ENCODE measurements at regions not wholly inside any gene's neighbourhood (a gene's known extent, or its start where the extent isn't known, plus 50 kb on each side); places are given as distances from the start of the nearest gene placed in this dataset.

DNA sequence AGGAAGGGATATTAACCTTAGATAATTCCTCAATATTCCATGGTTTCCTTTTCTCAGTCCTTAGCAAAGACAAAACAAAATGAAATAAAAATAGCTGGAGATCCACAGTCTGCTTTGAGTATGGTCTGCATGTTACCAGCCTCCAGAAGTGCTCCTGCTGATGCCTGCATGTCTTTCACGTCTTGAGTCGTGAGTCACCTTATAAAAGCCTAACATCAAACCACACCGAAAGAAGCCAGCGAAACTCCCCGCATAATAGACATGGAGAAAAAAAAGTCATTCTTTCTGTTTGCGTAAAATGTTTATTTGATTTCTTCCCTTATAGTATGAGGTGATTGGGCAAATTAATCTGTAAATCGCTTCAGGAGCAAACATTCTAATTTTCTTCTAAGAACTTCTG, 380.5 kb downstream of the SLCO4C1 start:
- Histone ChIP-seq H2AFZ (ENCODE audit: low read depth, low read length, severe bottlenecking) (no peak overlapping the region), H3K36me3 (ENCODE audit: low read length) (no peaks in the 10 kb centered on the region), H3K9me2 (replicated peaks; ENCODE audit: insufficient read depth, low read length) (no peaks in the 10 kb centered on the region), H3K9me3 (ENCODE audit: insufficient read depth, low read length) (no peaks in the 10 kb centered on the region), H3K4me2 (ENCODE audit: low read depth, low read length, poor library complexity, severe bottlenecking) (no peak overlapping the region), H3K27me3 (ENCODE audit: low read length) (no peaks in the 10 kb centered on the region), H3K4me3 (ENCODE audit: insufficient read depth, low read length, poor library complexity, severe bottlenecking) (no peak overlapping the region), H3K79me2 (ENCODE audit: insufficient read depth, low read length) (no peaks in the 10 kb centered on the region), H3K27ac (ENCODE audit: low read depth, low read length) (no peak overlapping the region), H4K20me1 (ENCODE audit: low read depth, low read length) (no peaks in the 10 kb centered on the region), H3F3A (ENCODE audit: insufficient read depth) (no peaks in the 10 kb centered on the region), H3K9ac (ENCODE audit: low read length) (no peak overlapping the region)
- TF ChIP-seq EZH2phosphoT487 (conservative IDR thresholded peaks at IDR 0.05; ENCODE audit: low read length): no peak
- TF ChIP-seq, protein P1, sequence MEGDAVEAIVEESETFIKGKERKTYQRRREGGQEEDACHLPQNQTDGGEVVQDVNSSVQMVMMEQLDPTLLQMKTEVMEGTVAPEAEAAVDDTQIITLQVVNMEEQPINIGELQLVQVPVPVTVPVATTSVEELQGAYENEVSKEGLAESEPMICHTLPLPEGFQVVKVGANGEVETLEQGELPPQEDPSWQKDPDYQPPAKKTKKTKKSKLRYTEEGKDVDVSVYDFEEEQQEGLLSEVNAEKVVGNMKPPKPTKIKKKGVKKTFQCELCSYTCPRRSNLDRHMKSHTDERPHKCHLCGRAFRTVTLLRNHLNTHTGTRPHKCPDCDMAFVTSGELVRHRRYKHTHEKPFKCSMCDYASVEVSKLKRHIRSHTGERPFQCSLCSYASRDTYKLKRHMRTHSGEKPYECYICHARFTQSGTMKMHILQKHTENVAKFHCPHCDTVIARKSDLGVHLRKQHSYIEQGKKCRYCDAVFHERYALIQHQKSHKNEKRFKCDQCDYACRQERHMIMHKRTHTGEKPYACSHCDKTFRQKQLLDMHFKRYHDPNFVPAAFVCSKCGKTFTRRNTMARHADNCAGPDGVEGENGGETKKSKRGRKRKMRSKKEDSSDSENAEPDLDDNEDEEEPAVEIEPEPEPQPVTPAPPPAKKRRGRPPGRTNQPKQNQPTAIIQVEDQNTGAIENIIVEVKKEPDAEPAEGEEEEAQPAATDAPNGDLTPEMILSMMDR (IDR thresholded peaks at IDR 0.05; ENCODE audit: insufficient read depth, low read length, poor library complexity, severe bottlenecking): no peak

DNA sequence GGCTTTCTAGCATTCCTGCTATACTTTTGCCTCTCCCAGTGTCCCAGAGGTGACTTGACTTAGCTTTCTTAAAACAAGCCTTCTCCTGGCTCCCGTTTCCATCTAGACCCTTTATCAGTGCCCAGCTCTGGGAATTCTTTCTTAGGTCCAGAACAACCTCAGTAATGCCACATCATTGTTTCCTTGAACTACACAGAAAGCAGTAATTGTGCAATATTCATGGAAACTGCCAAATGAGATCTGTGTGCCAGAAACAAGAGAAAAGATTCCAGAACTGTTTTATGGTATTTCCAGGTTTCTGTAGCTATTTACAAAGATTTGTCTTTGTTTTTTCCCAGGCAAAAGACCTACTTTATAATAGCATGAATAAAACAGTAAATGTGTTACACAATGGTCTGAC, 391.3 kb downstream of the SLCO4C1 start:
- Histone ChIP-seq H3F3A (ENCODE audit: insufficient read depth) (no peaks in the 10 kb centered on the region), H3K27me3 (ENCODE audit: low read length) (no peaks in the 10 kb centered on the region), H3K4me3 (ENCODE audit: insufficient read depth, low read length, poor library complexity, severe bottlenecking) (no peak overlapping the region), H3K36me3 (ENCODE audit: low read length) (no peaks in the 10 kb centered on the region), H3K9me2 (replicated peaks; ENCODE audit: insufficient read depth, low read length) (no peaks in the 10 kb centered on the region), H3K9ac (ENCODE audit: low read length) (no peak overlapping the region), H3K9me3 (ENCODE audit: insufficient read depth, low read length) (no peaks in the 10 kb centered on the region), H3K79me2 (ENCODE audit: insufficient read depth, low read length) (no peaks in the 10 kb centered on the region), H4K20me1 (ENCODE audit: low read depth, low read length) (no peaks in the 10 kb centered on the region), H3K27ac (ENCODE audit: low read depth, low read length) (no peak overlapping the region), H3K4me2 (ENCODE audit: low read depth, low read length, poor library complexity, severe bottlenecking) (no peak overlapping the region), H2AFZ (ENCODE audit: low read depth, low read length, severe bottlenecking) (no peak overlapping the region)
- TF ChIP-seq, protein P1 (IDR thresholded peaks at IDR 0.05; ENCODE audit: insufficient read depth, low read length, poor library complexity, severe bottlenecking): no peak
- no peak for TF ChIP-seq EZH2phosphoT487 (conservative IDR thresholded peaks at IDR 0.05; ENCODE audit: low read length)

DNA sequence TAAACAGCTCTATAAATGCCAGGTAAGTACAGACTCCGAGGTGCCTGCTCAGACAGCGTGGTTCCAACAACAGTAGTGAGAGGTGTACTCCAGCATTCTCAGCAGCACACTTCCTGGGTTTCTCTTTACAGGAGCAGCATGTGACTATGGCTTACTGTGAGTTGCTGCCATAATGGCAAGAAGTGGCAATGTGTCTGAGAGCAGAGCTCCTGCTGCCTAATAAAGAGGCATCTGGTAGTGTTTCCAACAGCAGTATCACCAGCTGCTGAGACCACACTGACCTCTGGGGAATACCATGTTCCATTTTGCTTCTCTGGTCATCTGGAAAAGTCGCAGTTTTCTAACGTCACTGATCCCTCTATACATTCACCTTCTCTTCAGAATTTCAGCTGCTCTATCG, 398.2 kb downstream of the SLCO4C1 start:
- no peaks in the 10 kb centered on the region for H3F3A ChIP-seq (ENCODE audit: insufficient read depth)
- TF ChIP-seq, protein P1 (IDR thresholded peaks at IDR 0.05; ENCODE audit: insufficient read depth, low read length, poor library complexity, severe bottlenecking): no peak
- no peak overlapping the region for H3K27ac ChIP-seq (ENCODE audit: low read depth, low read length)
- H3K27me3 ChIP-seq (ENCODE audit: low read length): no peaks in the 10 kb centered on the region
- no peaks in the 10 kb centered on the region for H3K9me3 ChIP-seq (ENCODE audit: insufficient read depth, low read length)
- H4K20me1 ChIP-seq (ENCODE audit: low read depth, low read length): no peaks in the 10 kb centered on the region
- no peaks in the 10 kb centered on the region for H3K79me2 ChIP-seq (ENCODE audit: insufficient read depth, low read length)
- no peak overlapping the region for H3K9ac ChIP-seq (ENCODE audit: low read length)
- H3K9me2 ChIP-seq (replicated peaks; ENCODE audit: insufficient read depth, low read length): no peaks in the 10 kb centered on the region; the same call in 1 of the 2 replicates
- no peak overlapping the region for H3K4me3 ChIP-seq (ENCODE audit: insufficient read depth, low read length, poor library complexity, severe bottlenecking)
- no peak overlapping the region for H2AFZ ChIP-seq (ENCODE audit: low read depth, low read length, severe bottlenecking)
- H3K4me2 ChIP-seq (ENCODE audit: low read depth, low read length, poor library complexity, severe bottlenecking): no peak overlapping the region
- H3K36me3 ChIP-seq (ENCODE audit: low read length): no peaks in the 10 kb centered on the region

DNA sequence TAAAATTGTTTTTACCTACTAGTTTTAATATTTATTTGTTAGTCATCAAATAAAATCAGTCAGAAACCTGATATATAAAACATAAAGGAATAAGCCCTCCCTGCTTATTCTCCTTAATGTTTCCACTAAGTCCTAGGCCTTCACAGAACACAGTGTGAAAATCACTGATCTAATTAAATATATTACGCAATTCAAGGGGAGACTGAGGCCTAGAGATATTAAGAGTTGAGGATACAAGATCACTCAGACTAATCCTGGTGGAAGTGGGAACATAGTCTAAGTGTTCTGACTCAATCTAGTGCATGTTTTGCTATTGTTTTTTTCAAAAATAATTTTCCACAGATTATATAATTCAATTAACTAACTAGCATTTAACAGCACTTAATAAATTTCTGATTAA, 401.1 kb downstream of the SLCO4C1 start:
- no peaks in the 10 kb centered on the region for H3K36me3 ChIP-seq (ENCODE audit: low read length)
- H3K4me2 ChIP-seq (ENCODE audit: low read depth, low read length, poor library complexity, severe bottlenecking): no peak overlapping the region
- H3K27ac ChIP-seq (ENCODE audit: low read depth, low read length): no peak overlapping the region
- H2AFZ ChIP-seq (ENCODE audit: low read depth, low read length, severe bottlenecking): no peak overlapping the region
- H3K27me3 ChIP-seq (ENCODE audit: low read length): no peaks in the 10 kb centered on the region
- no peaks in the 10 kb centered on the region for H4K20me1 ChIP-seq (ENCODE audit: low read depth, low read length)
- H3F3A ChIP-seq (ENCODE audit: insufficient read depth): no peaks in the 10 kb centered on the region
- no peak overlapping the region for H3K4me3 ChIP-seq (ENCODE audit: insufficient read depth, low read length, poor library complexity, severe bottlenecking)
- H3K79me2 ChIP-seq (ENCODE audit: insufficient read depth, low read length): no peaks in the 10 kb centered on the region
- H3K9ac ChIP-seq (ENCODE audit: low read length): no peak overlapping the region
- H3K9me3 ChIP-seq (ENCODE audit: insufficient read depth, low read length): no peaks in the 10 kb centered on the region
- no peak for TF ChIP-seq EZH2phosphoT487 (conservative IDR thresholded peaks at IDR 0.05; ENCODE audit: low read length)
- TF ChIP-seq, protein P1 (IDR thresholded peaks at IDR 0.05; ENCODE audit: insufficient read depth, low read length, poor library complexity, severe bottlenecking): no peak
- no peaks in the 10 kb centered on the region; the same call in 1 of the 2 replicates for H3K9me2 ChIP-seq (replicated peaks; ENCODE audit: insufficient read depth, low read length)

Data from SU-DHL-6 (cell line).